Putamen (tissue), 1 donor: ENCODE measurements at regions not wholly inside any gene's neighbourhood (a gene's known extent, or its start where the extent isn't known, plus 50 kb on each side); places are given as distances from the start of the nearest gene placed in this dataset.
"Not testable (repeated sequence)": the region's sequence is repeated elsewhere in the genome, so short reads cannot be mapped to it uniquely, and the experiment has no call there.

Experiments
- DNase-seq: peaks from one replicate; pipeline ENCODE4 v3.0.0-alpha.2; 2016; ENCODE audit warnings: low spot score

- DNase-seq: no peak
Measured at GRCh38 chr3:82410366-82410765, 648.9 kb upstream of the GBE1 start.

DNA sequence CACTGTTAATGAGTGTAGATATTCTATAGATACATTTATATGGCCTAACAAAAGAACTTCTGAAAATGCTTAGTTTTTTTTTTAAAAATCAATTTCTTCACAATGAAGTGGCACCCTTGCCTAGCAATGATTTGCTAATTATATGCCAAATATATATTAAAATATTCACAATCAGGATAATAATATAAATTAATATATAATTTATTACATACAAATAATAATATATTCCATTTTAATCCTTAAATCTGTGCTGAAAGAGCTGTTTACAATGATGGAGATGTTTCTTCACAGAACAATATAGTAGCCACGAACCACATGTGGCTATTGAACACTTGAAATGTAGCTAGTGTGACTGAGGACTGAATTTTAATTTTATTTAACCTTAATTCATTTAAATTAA lies 648.4 kb upstream of the GBE1 start:
- DNase-seq: no peak

DNA sequence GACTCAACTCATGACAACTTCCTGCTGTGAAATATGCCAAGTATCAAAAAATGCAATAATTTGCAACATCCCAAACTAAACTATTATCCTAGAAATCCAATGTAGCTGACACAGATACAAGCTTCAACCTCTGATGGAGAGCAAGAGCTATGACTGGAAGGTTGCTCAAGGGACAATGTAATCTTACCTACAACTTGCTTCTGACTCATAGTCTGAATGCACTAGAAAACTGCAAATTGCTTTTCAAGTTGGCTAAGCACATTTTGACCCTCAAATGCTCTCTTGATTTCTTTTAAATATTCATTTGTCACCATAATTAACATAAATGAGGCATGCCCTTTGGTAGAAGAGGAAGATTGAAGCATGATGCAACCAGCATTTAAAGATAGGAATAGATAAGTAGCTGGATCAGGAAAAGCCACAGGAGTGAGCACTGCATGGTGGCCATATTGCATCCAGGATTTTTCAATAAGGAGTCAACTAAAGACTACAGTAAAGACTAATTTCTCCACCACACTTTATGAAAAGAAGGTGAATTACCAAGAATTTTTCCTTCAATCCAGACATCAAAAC lies 630.8 kb upstream of the GBE1 start:
- DNase-seq: no peak

- DNase-seq: no peak
Measured at GRCh38 chr3:82390868-82391267, 629.4 kb upstream of the GBE1 start.

- DNase-seq: no peak
Measured at GRCh38 chr3:82386647-82387046, 625.2 kb upstream of the GBE1 start.

DNA sequence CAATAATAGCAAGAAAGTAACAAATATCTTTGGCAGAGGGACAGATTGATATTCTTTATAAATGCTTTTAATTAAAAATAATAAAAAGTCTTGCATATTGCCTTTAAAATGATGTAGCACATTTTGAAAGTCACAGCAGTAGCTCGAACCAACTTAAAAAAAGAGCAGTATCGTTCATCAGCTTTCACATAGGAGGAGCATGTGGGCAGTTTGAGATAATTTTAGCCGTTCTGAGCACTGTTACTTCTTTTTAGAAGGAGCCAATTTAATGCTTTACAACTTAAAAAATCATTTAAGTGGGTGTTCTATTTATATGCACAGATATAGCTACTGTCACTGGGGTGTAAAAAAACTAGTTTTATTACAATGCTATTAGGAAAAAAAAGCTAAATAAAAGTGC lies 622.7 kb upstream of the GBE1 start:
- peak; percentile 45 for DNase-seq

GRCh38 chr3:82382831-82383230 lies 621.4 kb upstream of the GBE1 start:
- no peak for DNase-seq

DNA sequence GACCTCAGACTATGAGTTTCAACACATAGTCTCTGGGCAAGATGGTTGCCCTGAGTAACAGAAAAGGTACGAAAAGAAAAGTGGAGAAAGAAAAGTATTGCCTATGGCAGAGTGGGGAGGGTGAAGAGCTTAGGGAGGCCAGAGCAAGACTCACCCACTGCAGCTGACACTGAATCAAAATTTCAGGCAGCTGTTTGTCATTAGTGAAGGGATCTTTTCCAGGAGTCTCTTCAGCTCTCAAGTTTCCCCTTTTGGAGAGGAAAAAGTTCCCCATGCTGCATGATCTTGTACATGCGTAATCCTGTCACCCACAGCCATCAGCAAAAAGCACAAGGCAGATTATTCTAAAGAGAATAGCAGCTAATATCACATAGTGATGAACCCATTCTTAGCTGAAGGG lies 616.9 kb upstream of the GBE1 start:
- DNase-seq: no peak

DNA sequence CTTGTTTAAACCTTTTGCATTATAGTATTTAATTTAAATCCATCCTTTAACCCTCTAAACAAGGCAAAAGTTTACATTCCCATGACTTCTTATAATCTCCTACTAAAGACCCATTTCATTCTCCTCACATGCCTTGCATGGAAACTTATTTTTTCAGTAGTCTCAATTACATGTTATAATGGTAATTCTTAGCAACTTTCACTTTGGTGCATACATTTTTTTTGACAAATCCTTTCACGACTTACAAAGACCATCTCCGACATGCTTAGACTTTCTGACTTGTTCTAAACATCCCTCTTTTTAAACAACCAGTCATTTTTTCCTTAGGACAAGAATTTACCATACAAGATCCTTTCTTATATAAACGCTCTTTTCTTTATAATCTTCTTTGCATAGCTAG lies 615.4 kb upstream of the GBE1 start:
- no peak for DNase-seq

GRCh38 chr3:82373833-82374232 lies 612.4 kb upstream of the GBE1 start:
- DNase-seq: not testable (repeated sequence)

- DNase-seq: no peak
Measured at GRCh38 chr3:82364827-82365226, 603.4 kb upstream of the GBE1 start.

DNA sequence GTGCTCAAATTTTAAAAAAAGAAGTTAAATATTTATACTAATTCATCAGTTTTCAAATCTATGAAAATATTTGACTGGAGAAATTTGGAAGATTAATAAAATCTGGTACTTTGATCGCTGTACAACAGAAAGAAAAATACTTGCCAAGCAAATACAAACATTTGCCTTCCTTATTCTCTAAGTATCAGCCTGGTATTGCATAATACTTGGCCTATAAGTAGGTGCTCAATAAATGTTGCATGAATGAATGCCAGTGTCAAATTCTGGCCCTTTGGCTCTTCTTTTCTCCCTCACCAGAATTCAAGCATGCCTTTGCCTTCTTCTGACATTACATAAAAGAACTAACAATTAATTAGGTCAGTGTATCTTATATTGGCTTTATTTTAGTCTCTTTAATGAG lies 601.7 kb upstream of the GBE1 start:
- DNase-seq: no peak

- peak; percentile 18 for DNase-seq
Measured at GRCh38 chr3:82355228-82355627, 593.8 kb upstream of the GBE1 start.

- no peak for DNase-seq
Measured at GRCh38 chr3:82354228-82354627, 592.8 kb upstream of the GBE1 start.

GRCh38 chr3:82353306-82354171 lies 592.1 kb upstream of the GBE1 start:
- DNase-seq: no peak

DNA sequence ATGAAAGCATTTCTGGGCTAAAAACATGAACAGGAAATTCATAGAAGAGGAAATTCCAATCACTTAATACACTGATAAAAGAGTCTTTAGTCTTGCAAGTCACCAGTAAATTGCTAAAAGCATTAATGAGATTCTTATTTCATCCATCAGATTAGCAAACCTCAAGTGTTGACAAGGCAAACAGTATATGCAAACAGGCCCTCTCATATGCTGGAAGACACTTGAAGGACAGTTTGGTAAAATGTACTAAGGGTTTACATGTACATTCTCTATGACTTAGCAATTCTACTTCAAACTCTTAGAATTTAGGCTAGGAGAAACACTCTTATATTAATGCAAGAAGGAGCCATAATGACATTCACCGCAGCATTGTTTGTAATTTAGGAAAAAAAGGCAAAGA lies 586.1 kb upstream of the GBE1 start:
- no peak for DNase-seq

GRCh38 chr3:82342521-82342920 lies 581.1 kb upstream of the GBE1 start:
- DNase-seq: no peak

DNA sequence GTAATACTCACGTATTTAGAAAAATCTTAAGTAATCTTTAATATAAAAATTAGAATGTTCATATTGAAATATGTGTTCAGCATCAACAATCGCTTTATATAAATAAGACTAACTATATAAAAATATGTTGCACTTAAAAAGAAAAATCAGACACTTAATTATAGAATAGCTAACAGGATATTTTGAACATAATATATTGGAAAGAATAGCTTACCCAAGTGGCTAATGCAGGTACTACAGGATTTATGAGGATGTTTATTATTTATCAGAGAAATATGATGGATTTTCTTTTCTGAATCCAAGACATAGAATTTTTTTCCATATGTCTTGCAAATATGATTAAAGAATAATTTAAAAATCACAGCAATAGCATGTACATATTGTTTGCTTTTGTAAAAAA lies 567.9 kb upstream of the GBE1 start:
- DNase-seq: no peak

GRCh38 chr3:82311901-82312300 lies 550.5 kb upstream of the GBE1 start:
- no peak for DNase-seq

- no peak for DNase-seq
Measured at GRCh38 chr3:82308755-82309154, 547.3 kb upstream of the GBE1 start.

DNA sequence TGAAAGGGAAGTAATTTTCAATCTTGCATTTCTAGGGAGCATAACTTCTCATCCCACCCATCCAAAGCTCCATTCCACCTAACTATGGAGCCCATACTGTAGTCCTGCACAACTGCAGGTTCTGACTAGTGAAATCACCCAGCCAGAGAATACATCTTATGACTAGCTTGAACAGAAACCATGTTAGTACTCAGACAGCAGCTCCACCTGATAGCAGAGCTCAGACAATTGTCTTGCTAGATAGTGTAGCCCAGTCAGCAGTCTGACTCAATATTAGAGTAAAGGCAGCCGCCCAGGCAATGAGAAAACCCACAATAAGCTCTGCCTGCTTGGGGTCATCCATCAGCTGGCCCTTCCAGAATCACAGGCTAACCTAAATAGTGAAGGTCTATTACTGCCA lies 544.7 kb upstream of the GBE1 start:
- no peak for DNase-seq

- no peak for DNase-seq
Measured at GRCh38 chr3:82294609-82295008, 533.2 kb upstream of the GBE1 start.

DNA sequence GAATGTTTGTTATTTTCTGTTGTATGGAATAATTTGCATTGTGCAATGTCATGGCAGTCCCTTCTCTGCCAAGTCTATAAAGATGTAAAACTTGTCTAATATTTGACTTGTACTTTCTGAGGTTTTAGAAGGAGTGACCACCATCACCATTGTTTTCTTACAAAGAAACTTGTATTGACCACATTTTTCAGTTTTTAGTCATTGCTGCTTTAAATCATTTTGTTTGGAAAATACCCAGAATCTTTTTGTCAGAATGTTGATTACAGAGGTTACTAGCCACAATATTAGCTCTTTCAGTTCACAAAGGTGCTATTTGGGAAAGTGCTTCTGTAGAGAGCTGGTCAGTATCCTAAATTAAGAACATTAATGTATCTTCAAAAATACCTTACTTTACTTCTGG lies 532.4 kb upstream of the GBE1 start:
- DNase-seq: no peak

GRCh38 chr3:82293435-82293834 lies 532.0 kb upstream of the GBE1 start:
- no peak for DNase-seq
